ENCODE measurements at regions not wholly inside any gene's neighbourhood (a gene's known extent, or its start where the extent isn't known, plus 50 kb on each side); places are given as distances from the start of the nearest gene placed in this dataset.

DNA sequence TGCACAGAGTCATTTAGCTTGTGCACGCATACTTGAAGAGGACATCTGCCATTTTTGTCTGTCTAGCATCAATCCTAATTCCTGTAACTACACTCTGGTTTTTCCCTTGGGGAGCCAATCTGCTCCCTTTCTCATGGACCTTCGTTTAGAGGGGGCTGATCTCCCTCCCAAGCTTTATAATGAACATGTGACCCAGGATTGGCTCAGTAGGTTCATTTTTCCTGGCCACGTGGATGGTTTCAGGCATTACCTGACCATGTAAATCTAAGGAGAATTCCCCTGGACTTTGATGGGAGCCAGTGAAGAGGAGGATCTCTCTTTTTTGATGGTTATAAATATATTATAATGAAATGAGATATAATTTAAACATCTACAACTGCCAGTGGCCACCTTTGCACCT is 56.8 kb upstream of the HS3ST2 start:
- TF ChIP-seq, protein P1, sequence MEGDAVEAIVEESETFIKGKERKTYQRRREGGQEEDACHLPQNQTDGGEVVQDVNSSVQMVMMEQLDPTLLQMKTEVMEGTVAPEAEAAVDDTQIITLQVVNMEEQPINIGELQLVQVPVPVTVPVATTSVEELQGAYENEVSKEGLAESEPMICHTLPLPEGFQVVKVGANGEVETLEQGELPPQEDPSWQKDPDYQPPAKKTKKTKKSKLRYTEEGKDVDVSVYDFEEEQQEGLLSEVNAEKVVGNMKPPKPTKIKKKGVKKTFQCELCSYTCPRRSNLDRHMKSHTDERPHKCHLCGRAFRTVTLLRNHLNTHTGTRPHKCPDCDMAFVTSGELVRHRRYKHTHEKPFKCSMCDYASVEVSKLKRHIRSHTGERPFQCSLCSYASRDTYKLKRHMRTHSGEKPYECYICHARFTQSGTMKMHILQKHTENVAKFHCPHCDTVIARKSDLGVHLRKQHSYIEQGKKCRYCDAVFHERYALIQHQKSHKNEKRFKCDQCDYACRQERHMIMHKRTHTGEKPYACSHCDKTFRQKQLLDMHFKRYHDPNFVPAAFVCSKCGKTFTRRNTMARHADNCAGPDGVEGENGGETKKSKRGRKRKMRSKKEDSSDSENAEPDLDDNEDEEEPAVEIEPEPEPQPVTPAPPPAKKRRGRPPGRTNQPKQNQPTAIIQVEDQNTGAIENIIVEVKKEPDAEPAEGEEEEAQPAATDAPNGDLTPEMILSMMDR (IDR thresholded peaks at IDR 0.05; ENCODE audit: low read length): no peak
- TF ChIP-seq EZH2 (optimal IDR thresholded peaks at IDR 0.05; ENCODE audit: low read depth, low read length): no peak
- TF ChIP-seq EZH2phosphoT487 (IDR thresholded peaks at IDR 0.05; ENCODE audit: low read length): no peak

All from MM.1S (cell line).